DND-41 (cell line): ENCODE measurements at regions not wholly inside any gene's neighbourhood (a gene's known extent, or its start where the extent isn't known, plus 50 kb on each side); places are given as distances from the start of the nearest gene placed in this dataset.

Experiments
- CTCF ChIP-seq: IDR thresholded peaks from 2 replicates; pipeline ENCODE4 v1.5.1; 2012; ENCODE audit warnings: borderline replicate concordance, low read length, moderate library complexity, mild to moderate bottlenecking; ENCODE audit not compliant: poor library complexity, severe bottlenecking; ENCODE audit errors: extremely low read depth
- EZH2 ChIP-seq: IDR thresholded peaks from 3 replicates; pipeline ENCODE4 v1.6.1; 2012; ENCODE audit warnings: borderline replicate concordance, low read depth, mild to moderate bottlenecking, moderate library complexity, low read length, inconsistent platforms; ENCODE audit not compliant: severe bottlenecking

DNA sequence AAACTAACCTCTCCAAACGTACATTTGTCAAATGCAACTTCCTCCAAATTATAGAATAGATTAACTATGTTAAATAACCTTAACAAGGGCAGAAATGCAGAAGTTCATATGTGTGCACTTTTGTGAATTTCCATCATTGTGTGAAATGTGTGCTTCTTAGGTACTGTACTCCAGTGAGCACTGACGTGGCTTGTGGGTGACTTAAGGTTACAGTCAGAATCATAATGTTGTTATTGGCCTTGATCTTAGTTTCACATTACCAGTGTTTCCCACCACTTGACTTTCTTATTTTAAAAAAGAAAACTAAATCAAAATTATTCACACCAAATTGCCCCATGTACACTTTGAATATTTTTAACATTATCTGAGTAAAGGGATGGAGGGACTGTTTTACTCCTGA, 155.1 kb upstream of the FZD8 start:
- no peak for TF ChIP-seq CTCF
- TF ChIP-seq EZH2: no peak
